ENCODE measurements at regions not wholly inside any gene's neighbourhood (a gene's known extent, or its start where the extent isn't known, plus 50 kb on each side); places are given as distances from the start of the nearest gene placed in this dataset.

DNA sequence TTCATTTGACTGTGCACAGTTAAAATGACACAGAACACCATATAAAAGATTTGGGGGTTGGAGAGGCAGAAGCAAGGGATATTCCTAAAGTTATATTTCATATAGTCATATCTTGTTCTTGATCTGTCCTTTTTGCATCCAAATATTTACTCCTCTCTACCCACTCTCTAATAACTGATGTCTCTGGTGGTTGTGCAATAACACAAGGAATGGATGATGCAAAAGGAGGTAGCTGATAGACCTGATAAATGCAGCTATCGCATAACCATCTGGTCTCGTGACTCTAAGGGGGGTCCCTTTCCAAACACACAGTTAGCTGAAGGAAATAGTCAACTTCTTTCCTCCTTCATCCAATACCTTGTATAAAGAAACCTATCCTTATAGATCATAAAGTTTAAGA, 123.1 kb downstream of the POLR1F start:
- no peak for TF ChIP-seq POLR2AphosphoS5 (IDR thresholded peaks at IDR 0.05)
- no peak for TF ChIP-seq POLR2A (IDR thresholded peaks at IDR 0.05)
